Thyroid gland (tissue), 4 donors: ENCODE measurements at regions not wholly inside any gene's neighbourhood (a gene's known extent, or its start where the extent isn't known, plus 50 kb on each side); places are given as distances from the start of the nearest gene placed in this dataset.

Experiments used
- DNase-seq, 2 donors: peaks; one replicate each; pipeline ENCODE4 v3.0.0-alpha.2; 2019
- H3K27ac ChIP-seq, 3 donors: fragments of 200-600 bp; sonication (generic); 1 replicate in 2 of 3; 2 replicates in 1 of 3; pipeline ENCODE4 v1.5.1; 2016 to 2019; ENCODE audit warnings: mild to moderate bottlenecking in 1 of 3, moderate library complexity in 1 of 3
- H3K27me3 ChIP-seq: fragments of 200-600 bp; sonication (generic); one replicate; pipeline ENCODE4 v1.5.1; 2019
- H3K36me3 ChIP-seq, 2 donors: fragments of 200-600 bp; sonication (generic); one replicate each; pipeline ENCODE4 v1.5.1; 2016 to 2019
- H3K4me1 ChIP-seq, 2 donors: fragments of 200-600 bp; sonication (generic); one replicate each; pipeline ENCODE4 v1.5.1; 2017 to 2019
- H3K4me3 ChIP-seq, 3 donors: fragments of 200-600 bp; sonication (generic); replicated peaks in 1 of 3; 1 replicate in 2 of 3; 2 replicates in 1 of 3; pipeline ENCODE4 v1.5.1; 2016; ENCODE audit warnings: mild to moderate bottlenecking in 1 of 3
- H3K9me3 ChIP-seq: fragments of 200-600 bp; sonication (generic); one replicate; pipeline ENCODE4 v1.5.1; 2017
- POLR2A ChIP-seq, 2 donors: fragments of 450-650 bp; IDR thresholded peaks; one replicate each; pipeline ENCODE4 v1.6.1; 2017; ENCODE audit warnings: antibody characterized with exemption in 2 of 2, mild to moderate bottlenecking in 2 of 2, moderate library complexity in 1 of 2
- WGBS, 2 donors: methylation state at CpG; one replicate each; pipeline ENCODE4 v1.1.5; 2017; 5-methylcytosine and 5-hydroxymethylcytosine counted together
- intact Hi-C: fragments of 100-400 bp; cut with DNase I; formaldehyde crosslinking; loops from one replicate; pipeline ENCODE4 v1.15.1; 2023
- TF ChIP-seq, protein P1 (sequence below), 6 experiments: fragments of 200-600 bp in 3 of 6; fragments of 450-650 bp in 3 of 6; sonication (generic) in 3 of 6; IDR thresholded peaks; one replicate each; pipeline ENCODE4 v1.5.1; 2016 to 2019; ENCODE audit warnings: antibody characterized with exemption in 6 of 6, mild to moderate bottlenecking in 2 of 6, inconsistent platforms in 1 of 6, moderate library complexity in 1 of 6

DNA sequence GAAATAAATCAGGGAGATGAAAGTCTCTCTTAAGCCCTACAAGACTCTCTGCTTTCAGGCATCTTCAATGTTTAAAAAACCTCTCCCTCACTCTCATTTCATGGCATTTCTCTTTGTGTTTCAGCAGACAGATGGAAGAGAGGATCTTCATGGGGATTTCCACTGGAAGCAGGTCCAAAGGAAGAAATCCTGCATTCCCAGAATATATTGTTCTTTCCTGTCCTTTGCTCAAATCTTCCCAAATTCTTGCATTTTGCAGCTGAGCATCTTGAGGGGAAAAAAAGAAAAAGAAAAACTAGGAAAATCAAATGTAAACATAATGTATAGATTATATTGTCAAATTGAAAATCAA is 382.2 kb downstream of the ENC1 start:
- no peaks in the 10 kb centered on the region for H3K36me3 ChIP-seq
- no peak overlapping the region for H3K4me3 ChIP-seq
- intact Hi-C loops: no loop called here
- no peaks in the 10 kb centered on the region for H3K9me3 ChIP-seq
- no peaks in the 10 kb centered on the region for H3K27me3 ChIP-seq
- no peak for DNase-seq
- peak overlapping the region; percentile 15 to 37 (median 17) for H3K27ac ChIP-seq
- no peak for TF ChIP-seq POLR2A (IDR thresholded peaks at IDR 0.05)
- TF ChIP-seq, protein P1, sequence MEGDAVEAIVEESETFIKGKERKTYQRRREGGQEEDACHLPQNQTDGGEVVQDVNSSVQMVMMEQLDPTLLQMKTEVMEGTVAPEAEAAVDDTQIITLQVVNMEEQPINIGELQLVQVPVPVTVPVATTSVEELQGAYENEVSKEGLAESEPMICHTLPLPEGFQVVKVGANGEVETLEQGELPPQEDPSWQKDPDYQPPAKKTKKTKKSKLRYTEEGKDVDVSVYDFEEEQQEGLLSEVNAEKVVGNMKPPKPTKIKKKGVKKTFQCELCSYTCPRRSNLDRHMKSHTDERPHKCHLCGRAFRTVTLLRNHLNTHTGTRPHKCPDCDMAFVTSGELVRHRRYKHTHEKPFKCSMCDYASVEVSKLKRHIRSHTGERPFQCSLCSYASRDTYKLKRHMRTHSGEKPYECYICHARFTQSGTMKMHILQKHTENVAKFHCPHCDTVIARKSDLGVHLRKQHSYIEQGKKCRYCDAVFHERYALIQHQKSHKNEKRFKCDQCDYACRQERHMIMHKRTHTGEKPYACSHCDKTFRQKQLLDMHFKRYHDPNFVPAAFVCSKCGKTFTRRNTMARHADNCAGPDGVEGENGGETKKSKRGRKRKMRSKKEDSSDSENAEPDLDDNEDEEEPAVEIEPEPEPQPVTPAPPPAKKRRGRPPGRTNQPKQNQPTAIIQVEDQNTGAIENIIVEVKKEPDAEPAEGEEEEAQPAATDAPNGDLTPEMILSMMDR (IDR thresholded peaks at IDR 0.05): no peak
- H3K4me1 ChIP-seq: peaks cover 11 to 13% of the 10 kb centered on the region in 2 donors

DNA sequence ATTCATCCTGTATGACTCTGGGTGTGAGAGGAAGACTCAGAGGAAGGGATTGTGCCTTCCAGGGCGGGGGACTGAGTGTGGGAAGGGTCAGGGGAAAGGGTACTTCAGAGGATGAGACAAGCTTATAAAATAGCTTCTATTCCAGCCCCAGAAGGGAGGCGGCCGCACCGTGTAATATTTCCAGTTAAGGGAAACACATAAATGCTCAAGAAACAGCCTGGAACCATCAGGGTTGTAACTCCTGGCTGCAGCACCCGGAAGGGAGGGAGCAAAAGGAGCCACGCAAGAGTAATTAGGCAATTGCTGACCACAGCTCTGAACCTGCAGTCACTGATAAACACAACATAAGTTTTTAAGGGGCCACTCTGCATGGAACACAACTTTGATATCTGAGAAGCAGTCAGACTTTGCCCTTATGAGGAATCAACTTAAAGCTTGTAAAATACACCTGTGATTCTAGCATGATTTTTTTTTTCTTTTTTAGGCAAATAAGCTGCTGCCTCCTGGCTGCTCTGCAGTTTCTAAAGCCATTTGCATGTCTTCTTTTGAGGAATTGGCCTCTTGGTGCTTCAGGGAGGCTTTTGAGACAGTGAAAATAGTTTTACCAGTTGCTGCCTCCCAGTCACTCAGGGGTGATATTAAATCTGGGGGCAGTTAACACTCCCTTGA is 382.7 kb downstream of the ENC1 start:
- intact Hi-C loops: no loop called here
- H3K9me3 ChIP-seq: no peaks in the 10 kb centered on the region
- peaks cover 11 to 13% of the 10 kb centered on the region in 2 donors for H3K4me1 ChIP-seq
- no peak for TF ChIP-seq POLR2A (IDR thresholded peaks at IDR 0.05)
- TF ChIP-seq, protein P1 (IDR thresholded peaks at IDR 0.05): peak in 1 of 6 experiments; percentile 2
- no peaks in the 10 kb centered on the region for H3K27me3 ChIP-seq
- peak; percentile 62 to 78 for DNase-seq
- H3K4me3 ChIP-seq: no peak overlapping the region
- WGBS, 2 donors: 24 to 30% methylated on average over 6 of the region's 6 CpGs
- peak overlapping the region; percentile 17 to 58 (median 37) for H3K27ac ChIP-seq
- H3K36me3 ChIP-seq: no peaks in the 10 kb centered on the region

DNA sequence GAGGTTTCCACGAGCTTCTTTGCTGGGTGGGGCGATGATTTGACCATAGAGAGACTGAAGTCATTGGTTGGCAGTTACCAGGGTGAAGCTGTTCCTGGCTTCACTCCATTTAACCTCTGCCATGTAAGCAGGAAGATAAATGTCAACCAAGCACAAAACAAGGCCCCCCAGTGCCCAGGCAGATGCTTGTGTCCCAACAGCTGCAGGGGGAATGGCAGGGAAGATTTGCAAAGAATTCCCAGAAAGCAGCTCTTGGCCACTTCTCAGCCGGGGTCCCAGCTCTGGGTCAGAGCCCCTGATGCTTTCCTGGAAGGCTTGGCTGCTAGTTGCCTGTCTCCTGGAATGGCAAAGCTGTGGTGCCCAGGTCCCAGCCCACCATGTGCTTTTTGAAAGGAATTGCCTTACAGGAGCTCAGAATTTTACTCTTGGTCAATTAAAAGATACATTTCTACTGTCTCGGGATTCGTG is 383.4 kb downstream of the ENC1 start:
- peaks cover 11 to 13% of the 10 kb centered on the region in 2 donors for H3K4me1 ChIP-seq
- no peaks in the 10 kb centered on the region for H3K9me3 ChIP-seq
- H3K27me3 ChIP-seq: no peaks in the 10 kb centered on the region
- no peaks in the 10 kb centered on the region for H3K36me3 ChIP-seq
- H3K27ac ChIP-seq: peak overlapping the region; percentile 9 to 58 (median 37)
- WGBS, 2 donors: 75 to 83% methylated on average over 5 of the region's 5 CpGs
- no peak for DNase-seq
- H3K4me3 ChIP-seq: no peak overlapping the region
- intact Hi-C loops: no loop called here
- TF ChIP-seq POLR2A (IDR thresholded peaks at IDR 0.05): no peak
- TF ChIP-seq, protein P1 (IDR thresholded peaks at IDR 0.05): no peak

DNA sequence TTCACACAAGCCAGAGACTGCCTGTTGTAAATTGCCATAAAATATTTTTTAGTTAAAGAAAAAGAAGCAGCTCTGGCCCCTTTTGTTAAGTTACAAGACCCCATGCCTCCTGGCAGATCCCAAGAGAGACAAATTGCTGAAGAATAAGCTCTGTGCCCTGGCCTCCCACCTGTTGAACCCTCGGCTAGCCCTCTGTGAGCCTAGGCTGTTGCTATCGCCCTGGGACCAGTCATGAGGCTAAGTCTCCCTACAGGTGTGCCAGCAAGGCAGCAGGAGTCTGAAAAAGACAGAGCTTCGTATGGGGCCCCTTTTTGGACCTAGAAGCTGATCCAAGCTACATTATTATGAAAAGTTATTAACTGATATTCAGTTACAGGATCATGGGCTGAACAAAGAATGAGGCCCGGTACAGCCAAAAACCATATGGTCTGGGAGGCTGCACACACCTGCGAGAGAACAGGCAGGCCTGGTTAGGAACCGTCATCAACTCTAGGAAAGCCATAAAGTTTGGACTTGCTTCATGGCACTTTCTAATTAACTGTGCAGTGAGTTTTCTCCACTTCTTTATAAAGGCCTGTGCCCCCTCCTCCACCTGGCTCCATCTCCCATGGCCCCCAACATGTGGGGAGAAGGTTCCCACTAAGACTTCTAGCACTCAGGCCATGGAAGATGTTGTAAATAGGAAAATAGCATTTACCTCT is 384.7 kb downstream of the ENC1 start:
- Histone ChIP-seq H3K4me1 (peaks cover 11 to 13% of the 10 kb centered on the region in 2 donors), H3K9me3 (no peaks in the 10 kb centered on the region), H3K27ac (no peak overlapping the region), H3K4me3 (no peak overlapping the region), H3K36me3 (no peaks in the 10 kb centered on the region), H3K27me3 (no peaks in the 10 kb centered on the region)
- DNase-seq: no peak
- intact Hi-C loops: no loop called here
- 95% methylated on average over 6 of the region's 6 CpGs for WGBS, 2 donors
- TF ChIP-seq, protein P1 (IDR thresholded peaks at IDR 0.05): no peak
- TF ChIP-seq POLR2A (IDR thresholded peaks at IDR 0.05): no peak

DNA sequence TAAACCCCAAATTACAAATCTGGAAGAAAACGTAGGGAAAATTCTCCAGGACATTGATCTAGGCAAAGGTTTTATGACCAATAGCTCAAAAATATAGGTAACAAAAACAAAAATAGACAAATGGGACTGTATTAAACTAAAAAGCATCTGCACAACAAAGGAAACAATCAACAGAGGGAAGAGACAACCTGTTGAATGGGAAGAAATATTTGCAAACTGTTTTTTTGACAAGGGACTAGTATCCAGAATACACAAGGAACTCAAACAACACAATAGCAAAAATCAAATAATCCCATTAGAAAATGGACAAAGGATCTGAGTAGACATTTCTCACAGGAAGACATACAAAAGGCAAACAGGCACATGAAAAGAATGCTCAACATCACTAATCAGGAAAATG is 386.3 kb downstream of the ENC1 start:
- TF ChIP-seq, protein P1 (IDR thresholded peaks at IDR 0.05): no peak
- TF ChIP-seq POLR2A (IDR thresholded peaks at IDR 0.05): no peak
- 88 to 97% methylated on average over 1 of the region's 1 CpG for WGBS, 2 donors

More for the DNA sequence above, 386.3 kb downstream of the ENC1 start:
- Histone ChIP-seq H3K27me3 (no peaks in the 10 kb centered on the region), H3K9me3 (no peaks in the 10 kb centered on the region), H3K36me3 (no peaks in the 10 kb centered on the region), H3K27ac (no peak overlapping the region), H3K4me3 (no peak overlapping the region), H3K4me1 (peaks cover 11 to 13% of the 10 kb centered on the region in 2 donors)
- no peak for DNase-seq
- intact Hi-C loops: no loop called here
